GM21381 (cell line): ENCODE measurements at regions not wholly inside any gene's neighbourhood (a gene's known extent, or its start where the extent isn't known, plus 50 kb on each side); places are given as distances from the start of the nearest gene placed in this dataset.
"Not testable (repeated sequence)": the region's sequence is repeated elsewhere in the genome, so short reads cannot be mapped to it uniquely, and the experiment has no call there.

ENCODE experiments used
- ATAC-seq: cut with Tn5 transposase; IDR thresholded peaks from one replicate; pipeline ENCODE4 v1.9.1; 2021; ENCODE audit warnings: mild to moderate bottlenecking, moderate library complexity; ENCODE audit not compliant: unreplicated experiment

- ATAC-seq = no peak
Measured at GRCh38 chr10:8830876-8831275, 776.4 kb downstream of the GATA3 start.

DNA sequence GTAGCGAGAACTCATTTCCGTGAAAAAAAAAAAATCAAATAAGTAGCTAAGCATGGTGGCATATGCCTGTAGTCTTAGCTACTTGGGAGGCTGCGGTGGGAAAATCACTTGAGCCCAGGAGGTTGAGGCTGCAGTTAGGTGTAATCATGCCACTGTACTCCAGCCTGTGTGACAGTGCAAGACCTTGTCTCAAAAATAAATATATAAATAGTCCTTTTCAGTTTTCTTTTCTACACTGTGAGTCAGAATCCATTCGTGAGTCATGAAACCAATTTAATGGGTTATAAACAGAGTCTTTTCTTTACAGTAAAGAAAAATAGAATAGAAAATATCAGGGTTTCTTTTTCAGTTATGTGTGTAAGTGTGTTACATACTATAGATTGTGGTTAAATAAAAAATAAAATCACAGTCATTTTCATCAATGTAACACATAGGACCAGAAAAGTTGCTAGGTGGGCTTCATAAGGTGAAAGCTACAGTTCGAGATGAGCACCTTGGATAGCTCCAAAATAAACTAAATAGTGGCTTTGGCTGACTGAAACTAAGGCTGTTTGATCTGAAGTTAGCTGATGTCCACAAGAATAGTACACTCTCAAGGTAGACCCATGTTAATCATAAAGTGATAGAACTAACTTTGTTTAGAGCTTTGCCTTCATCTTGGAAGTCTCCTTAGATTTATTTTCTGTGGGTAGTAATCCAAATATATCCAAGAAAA, 781.1 kb downstream of the GATA3 start:
- no peak for ATAC-seq

DNA sequence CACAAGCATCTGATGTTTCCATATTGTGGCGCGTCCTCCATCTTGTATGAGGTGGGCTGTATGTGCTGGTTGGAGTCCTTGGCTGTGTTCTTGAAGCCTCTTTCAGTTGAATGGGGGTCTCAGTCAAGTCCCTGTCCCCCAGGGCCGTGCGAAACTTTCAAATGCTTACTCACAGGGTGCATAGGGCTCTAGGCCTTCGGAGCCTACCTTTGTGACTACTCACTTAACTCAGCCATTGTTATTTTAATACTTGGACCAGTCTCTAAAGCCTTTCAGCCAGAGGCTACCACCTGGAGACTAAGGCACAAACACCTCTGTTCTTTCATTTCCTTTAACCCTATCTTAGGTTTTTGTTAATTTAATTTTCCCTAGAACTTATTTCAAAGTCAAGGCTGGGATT, 785.9 kb downstream of the GATA3 start:
- no peak for ATAC-seq

DNA sequence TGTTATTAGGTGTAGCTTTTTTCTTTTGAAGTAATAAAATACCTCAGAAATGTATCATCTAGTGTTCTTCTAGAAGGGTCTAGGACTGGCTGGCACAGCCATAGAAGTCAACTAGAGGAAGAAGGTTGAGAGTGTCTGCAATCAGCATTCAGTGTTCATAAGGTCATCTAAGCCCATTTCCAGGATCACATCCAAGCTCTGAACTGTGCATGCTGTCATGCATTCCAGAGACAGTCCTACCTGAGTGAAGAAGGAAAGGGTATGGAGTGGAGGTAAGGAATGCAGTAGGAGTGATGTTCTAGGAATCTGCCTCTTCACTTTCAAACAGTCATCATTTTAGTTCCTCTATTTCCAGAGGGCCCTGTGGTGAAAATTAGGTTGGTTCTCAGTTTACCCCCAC, 789.7 kb downstream of the GATA3 start:
- no peak for ATAC-seq

GRCh38 chr10:8852546-8852945, 798.1 kb downstream of the GATA3 start:
- no peak for ATAC-seq

- ATAC-seq = no peak
Measured at GRCh38 chr10:8853048-8853447, 798.6 kb downstream of the GATA3 start.

DNA sequence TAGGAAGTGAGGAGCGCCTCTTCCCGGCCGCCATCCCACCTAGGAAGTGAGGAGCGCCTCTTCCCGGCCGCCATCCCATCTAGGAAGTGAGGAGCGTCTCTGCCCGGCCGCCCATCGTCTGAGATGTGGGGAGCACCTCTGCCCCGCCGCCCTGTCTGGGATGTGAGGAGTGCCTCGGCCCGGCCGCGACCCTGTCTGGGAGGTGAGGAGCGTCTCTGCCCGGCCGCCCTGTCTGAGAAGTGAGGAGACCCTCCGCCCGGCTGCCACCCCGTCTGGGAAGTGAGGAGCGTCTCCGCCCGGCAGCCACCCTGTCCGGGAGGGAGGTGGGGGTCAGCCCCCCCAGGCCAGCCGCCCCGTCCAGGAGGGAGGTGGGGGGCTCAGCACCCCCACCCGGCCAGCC, 814.4 kb downstream of the GATA3 start:
- not testable (repeated sequence) for ATAC-seq

DNA sequence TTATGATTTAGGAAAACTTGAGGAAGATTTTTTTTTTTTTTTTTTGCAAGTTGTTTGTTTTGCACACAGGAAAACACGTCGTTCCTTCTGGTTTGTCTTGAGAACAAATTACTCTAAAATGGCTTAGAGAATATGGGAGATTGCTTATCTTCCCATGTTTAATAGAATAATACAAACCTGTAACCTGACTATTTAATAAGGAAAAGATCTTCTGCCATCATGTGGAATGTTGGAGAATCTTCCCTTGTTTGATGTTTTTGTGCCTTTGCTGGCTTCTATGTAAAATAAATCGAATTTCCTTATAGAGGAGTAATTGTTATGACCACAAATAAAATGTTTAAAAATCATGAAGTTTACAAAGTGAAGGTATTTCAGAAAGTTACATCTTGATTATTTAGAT, 818.8 kb downstream of the GATA3 start:
- no peak for ATAC-seq

DNA sequence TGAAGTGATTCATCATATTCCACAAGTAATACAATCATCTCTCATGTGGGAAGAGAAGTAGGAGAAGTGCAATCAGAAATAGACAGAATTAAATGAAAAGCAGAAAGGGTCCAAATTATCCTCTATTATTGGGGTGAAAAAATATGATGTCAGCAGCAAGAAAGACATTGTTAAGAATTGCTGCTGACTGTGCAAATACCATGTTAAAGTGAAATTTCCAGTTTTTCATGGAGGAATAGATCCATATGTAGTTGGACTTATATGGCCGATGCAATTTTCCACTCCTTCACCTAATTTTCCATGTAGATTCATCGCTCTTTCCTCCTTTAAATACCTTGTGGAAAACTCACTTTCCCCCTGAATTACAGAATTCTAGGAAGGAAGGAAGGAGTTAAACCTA, 819.8 kb downstream of the GATA3 start:
- no peak for ATAC-seq

- ATAC-seq = no peak
Measured at GRCh38 chr10:8874972-8875371, 820.5 kb downstream of the GATA3 start.

GRCh38 chr10:8876171-8876570, 821.7 kb downstream of the GATA3 start:
- ATAC-seq = no peak

GRCh38 chr10:8889538-8889937, 835.0 kb downstream of the GATA3 start:
- ATAC-seq = no peak

DNA sequence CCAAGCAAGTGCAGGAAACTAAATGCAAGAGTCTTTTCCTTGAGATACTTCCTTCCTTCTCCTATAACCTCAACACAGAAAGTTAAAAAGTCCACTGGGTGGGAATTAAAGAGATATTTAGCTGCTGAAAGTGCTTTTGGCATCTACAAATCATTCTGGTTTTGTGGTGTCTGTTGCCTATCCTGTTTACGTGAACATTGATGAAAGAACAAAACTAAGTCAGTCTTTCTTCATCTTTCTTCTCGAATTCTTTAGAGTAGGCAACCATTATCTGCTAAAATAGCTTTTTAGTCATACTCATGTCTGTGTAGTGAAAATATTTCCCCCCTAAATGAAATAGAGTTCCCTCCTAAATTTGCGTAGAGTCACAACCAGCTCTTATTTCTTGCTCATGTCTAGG, 838.6 kb downstream of the GATA3 start:
- ATAC-seq = no peak

GRCh38 chr10:8894148-8894547, 839.7 kb downstream of the GATA3 start:
- no peak for ATAC-seq

- no peak for ATAC-seq
Measured at GRCh38 chr10:8897769-8898168, 843.3 kb downstream of the GATA3 start.

GRCh38 chr10:8898745-8899330, 844.4 kb downstream of the GATA3 start:
- ATAC-seq = no peak

GRCh38 chr10:8902926-8903325, 848.4 kb downstream of the GATA3 start:
- ATAC-seq = no peak

- no peak for ATAC-seq
Measured at GRCh38 chr10:8908013-8908412, 853.5 kb downstream of the GATA3 start.

- no peak for ATAC-seq
Measured at GRCh38 chr10:8910314-8910713, 855.8 kb downstream of the GATA3 start.

GRCh38 chr10:8911032-8911431, 856.5 kb downstream of the GATA3 start:
- no peak for ATAC-seq

- ATAC-seq = no peak
Measured at GRCh38 chr10:8912108-8912507, 857.6 kb downstream of the GATA3 start.

GRCh38 chr10:8913720-8914119, 859.2 kb downstream of the GATA3 start:
- no peak for ATAC-seq

- ATAC-seq = no peak
Measured at GRCh38 chr10:8919280-8919679, 864.8 kb downstream of the GATA3 start.
